CD4-positive, alpha-beta memory T cell (primary cell): ENCODE measurements at regions not wholly inside any gene's neighbourhood (a gene's known extent, or its start where the extent isn't known, plus 50 kb on each side); places are given as distances from the start of the nearest gene placed in this dataset.
"Not testable (repeated sequence)": the region's sequence is repeated elsewhere in the genome, so short reads cannot be mapped to it uniquely, and the experiment has no call there.

ENCODE experiments used
- CTCF ChIA-PET: fragments of 350-600 bp; sonication (Branson Sonifier 250); formaldehyde crosslinking; loops from one replicate; lab custom pipeline; 2021; ENCODE audit warnings: inconsistent platforms; ENCODE audit not compliant: partially characterized antibody; lab: Charles Lee
- POLR2A ChIA-PET: fragments of 350-600 bp; sonication (Branson Sonifier 250); formaldehyde crosslinking; loops from one replicate; lab custom pipeline; 2021; ENCODE audit not compliant: partially characterized antibody; lab: Charles Lee
- DNase-seq, 5 donors: peaks; one replicate each; pipeline versions ENCODE4 v3.0.0 to v3.0.0-alpha.2; 2020 to 2022; ENCODE audit warnings: mixed read lengths in 1 of 5
- H3K27ac ChIP-seq: one replicate; pipeline ENCODE4 v1.7.0; 2013; ENCODE audit warnings: low read depth, low read length
- H3K27me3 ChIP-seq: 2 replicates; pipeline ENCODE4 v1.7.0; 2013; ENCODE audit warnings: mild to moderate bottlenecking, low read length, moderate library complexity; ENCODE audit not compliant: insufficient read depth
- H3K36me3 ChIP-seq: 2 replicates; pipeline ENCODE4 v1.7.0; 2013; ENCODE audit warnings: mild to moderate bottlenecking, low read length, moderate library complexity; ENCODE audit not compliant: insufficient read depth
- H3K4me1 ChIP-seq: 2 replicates; pipeline ENCODE4 v1.7.0; 2013; ENCODE audit warnings: mild to moderate bottlenecking, low read length, moderate library complexity; ENCODE audit not compliant: insufficient read depth
- H3K4me3 ChIP-seq, 2 donors: one replicate each; pipeline ENCODE4 v1.7.0; 2013; ENCODE audit warnings: low read length in 2 of 2, mild to moderate bottlenecking in 1 of 2
- H3K9me3 ChIP-seq, 2 donors: one replicate each; pipeline ENCODE4 v1.7.0; 2013; ENCODE audit warnings: low read length in 2 of 2, control low read depth in 1 of 2; ENCODE audit not compliant: control insufficient read depth in 1 of 2
- H3K27ac Mint-ChIP-seq, 7 donors: one replicate each; pipeline ENCODE4 v1.8.0; 2020 to 2021; ENCODE audit warnings: mixed read lengths in 7 of 7, mild to moderate bottlenecking in 6 of 7, inconsistent platforms in 3 of 7, moderate library complexity in 3 of 7
- H3K27me3 Mint-ChIP-seq, 2 donors: one replicate each; pipeline ENCODE4 v1.8.0; 2020 to 2021; ENCODE audit warnings: mixed read lengths in 2 of 2
- H3K36me3 Mint-ChIP-seq, 2 donors: one replicate each; pipeline ENCODE4 v1.8.0; 2020 to 2021; ENCODE audit warnings: mixed read lengths in 2 of 2, inconsistent platforms in 1 of 2, mild to moderate bottlenecking in 1 of 2
- H3K4me1 Mint-ChIP-seq, 4 donors: one replicate each; pipeline ENCODE4 v1.8.0; 2020 to 2021; ENCODE audit warnings: mixed read lengths in 4 of 4, mild to moderate bottlenecking in 1 of 4
- H3K4me3 Mint-ChIP-seq, 8 donors: one replicate each; pipeline ENCODE4 v1.8.0; 2020 to 2021; ENCODE audit warnings: mixed read lengths in 8 of 8, mild to moderate bottlenecking in 7 of 8, moderate library complexity in 6 of 8, inconsistent platforms in 3 of 8
- H3K9me3 Mint-ChIP-seq, 8 donors: one replicate each; pipeline ENCODE4 v1.8.0; 2020 to 2021; ENCODE audit warnings: mixed read lengths in 8 of 8, mild to moderate bottlenecking in 5 of 8, inconsistent platforms in 3 of 8, moderate library complexity in 1 of 8
- intact Hi-C: fragments of 100-400 bp; cut with micrococcal nuclease; formaldehyde crosslinking; loops from one replicate; pipeline ENCODE4 v1.15.1; 2023

- no peak overlapping the region for H3K27ac Mint-ChIP-seq
- DNase-seq, result no peak
- intact Hi-C loops, result no loop called here
- POLR2A ChIA-PET, result no interaction called here
- peaks cover 4% of the 10 kb centered on the region for H3K4me1 ChIP-seq
- H3K27ac ChIP-seq, result no peak overlapping the region
- H3K27me3 Mint-ChIP-seq, result peaks cover 2 to 5% of the 10 kb centered on the region in 2 donors
- no peak overlapping the region for H3K4me3 ChIP-seq
- no peak overlapping the region for H3K4me3 Mint-ChIP-seq
- no peaks in the 10 kb centered on the region for H3K36me3 Mint-ChIP-seq
- H3K27me3 ChIP-seq, result no peaks in the 10 kb centered on the region
- no peaks in the 10 kb centered on the region for H3K9me3 ChIP-seq
- CTCF ChIA-PET, result no interaction called here
- H3K36me3 ChIP-seq, result no peaks in the 10 kb centered on the region
- peaks cover 0 to 5% (median 2%) of the 10 kb centered on the region in 4 donors for H3K4me1 Mint-ChIP-seq
- peaks cover 0 to 3% (median 0%) of the 10 kb centered on the region in 8 donors for H3K9me3 Mint-ChIP-seq
These were observed 1331.5 kb upstream of the TMEM132C start for GRCh38 chr12:126935435-126935834.

GRCh38 chr12:126936181-126936851 is 1330.7 kb upstream of the TMEM132C start:
- CTCF ChIA-PET, result no interaction called here
- Histone ChIP-seq H3K4me1 (peaks cover 4% of the 10 kb centered on the region), H3K36me3 (no peaks in the 10 kb centered on the region), H3K27me3 (no peaks in the 10 kb centered on the region), H3K27ac (no peak overlapping the region), H3K4me3 (no peak overlapping the region), H3K9me3 (no peaks in the 10 kb centered on the region)
- Mint-ChIP-seq H3K27ac (no peak overlapping the region), H3K9me3 (peaks cover 1 to 10% (median 2%) of the 10 kb centered on the region in 8 donors), H3K36me3 (no peaks in the 10 kb centered on the region), H3K4me3 (peak overlapping the region in 2 of 8 donors; percentile 7 to 10), H3K27me3 (peaks cover 2 to 5% of the 10 kb centered on the region in 2 donors), H3K4me1 (peaks cover 0 to 5% (median 2%) of the 10 kb centered on the region in 4 donors)
- DNase-seq, result no peak
- intact Hi-C loops, result no loop called here
- POLR2A ChIA-PET, result no interaction called here

DNA sequence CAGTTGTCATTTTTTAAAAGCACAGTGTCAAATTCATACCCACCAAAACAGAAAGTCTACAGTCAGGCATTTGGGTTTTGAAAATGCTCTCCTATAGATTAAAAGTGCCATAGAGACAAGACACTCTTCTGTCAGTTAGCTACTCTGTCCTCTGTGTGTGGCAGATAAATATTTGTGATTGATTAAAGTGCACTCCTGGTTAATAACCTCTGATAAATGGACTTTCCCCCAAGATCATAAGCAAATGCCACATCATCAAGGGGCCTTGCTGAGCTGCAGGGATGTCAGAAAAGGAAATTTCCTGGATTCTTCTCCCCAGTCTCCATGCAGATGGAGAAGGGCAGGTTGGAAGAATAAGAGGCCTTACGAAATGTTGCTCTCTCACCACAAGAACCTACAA is 1329.5 kb upstream of the TMEM132C start:
- ChIA-PET CTCF (no interaction called here), POLR2A (no interaction called here)
- no peaks in the 10 kb centered on the region for H3K9me3 ChIP-seq
- H3K36me3 ChIP-seq, result no peaks in the 10 kb centered on the region
- no peak overlapping the region for H3K27ac Mint-ChIP-seq
- DNase-seq, result no peak
- no peak overlapping the region for H3K4me3 Mint-ChIP-seq
- peaks cover 2 to 14% (median 5%) of the 10 kb centered on the region in 8 donors for H3K9me3 Mint-ChIP-seq
- no peak overlapping the region for H3K4me3 ChIP-seq
- peaks cover 2 to 5% of the 10 kb centered on the region in 2 donors for H3K27me3 Mint-ChIP-seq
- H3K27me3 ChIP-seq, result no peaks in the 10 kb centered on the region
- H3K4me1 Mint-ChIP-seq, result peaks cover 0 to 5% (median 2%) of the 10 kb centered on the region in 4 donors
- H3K36me3 Mint-ChIP-seq, result no peaks in the 10 kb centered on the region
- no peak overlapping the region for H3K27ac ChIP-seq
- peaks cover 4% of the 10 kb centered on the region for H3K4me1 ChIP-seq
- intact Hi-C loops, result no loop called here

- CTCF ChIA-PET, result no interaction called here
- POLR2A ChIA-PET, result no interaction called here
- no peaks in the 10 kb centered on the region for H3K36me3 ChIP-seq
- H3K27ac Mint-ChIP-seq, result no peak overlapping the region
- H3K36me3 Mint-ChIP-seq, result no peaks in the 10 kb centered on the region
- H3K9me3 Mint-ChIP-seq, result peaks cover 2 to 19% (median 6%) of the 10 kb centered on the region in 8 donors
- no peaks in the 10 kb centered on the region for H3K9me3 ChIP-seq
- H3K27ac ChIP-seq, result no peak overlapping the region
- no peaks in the 10 kb centered on the region for H3K27me3 ChIP-seq
- H3K4me1 Mint-ChIP-seq, result no peaks in the 10 kb centered on the region
- H3K4me3 ChIP-seq, result no peak overlapping the region
- H3K27me3 Mint-ChIP-seq, result peaks cover 0 to 6% of the 10 kb centered on the region in 2 donors
- no peak for DNase-seq
- no peaks in the 10 kb centered on the region for H3K4me1 ChIP-seq
- no peak overlapping the region for H3K4me3 Mint-ChIP-seq
- intact Hi-C loops, result no loop called here
These were observed 1322.3 kb upstream of the TMEM132C start for GRCh38 chr12:126944684-126945083.

GRCh38 chr12:126946958-126947357 is 1320.0 kb upstream of the TMEM132C start:
- H3K36me3 Mint-ChIP-seq, H3K4me3 Mint-ChIP-seq, DNase-seq, POLR2A ChIA-PET, H3K4me1 ChIP-seq, H3K4me1 Mint-ChIP-seq, H3K27ac Mint-ChIP-seq, intact Hi-C loops, H3K36me3 ChIP-seq, H3K27ac ChIP-seq, H3K9me3 Mint-ChIP-seq, H3K27me3 ChIP-seq, H3K4me3 ChIP-seq, H3K27me3 Mint-ChIP-seq, H3K9me3 ChIP-seq, CTCF ChIA-PET: not testable (repeated sequence)

GRCh38 chr12:126949558-126949957 is 1317.4 kb upstream of the TMEM132C start:
- Mint-ChIP-seq H3K27me3 (peaks cover 0 to 2% of the 10 kb centered on the region in 2 donors), H3K4me1 (no peaks in the 10 kb centered on the region), H3K9me3 (peaks cover 0 to 4% (median 1%) of the 10 kb centered on the region in 8 donors), H3K36me3 (no peaks in the 10 kb centered on the region), H3K4me3 (no peak overlapping the region), H3K27ac (no peak overlapping the region)
- no peaks in the 10 kb centered on the region for H3K4me1 ChIP-seq
- H3K36me3 ChIP-seq, result no peaks in the 10 kb centered on the region
- no peaks in the 10 kb centered on the region for H3K9me3 ChIP-seq
- intact Hi-C loops, result no loop called here
- POLR2A ChIA-PET, result no interaction called here
- H3K4me3 ChIP-seq, result no peak overlapping the region
- no peaks in the 10 kb centered on the region for H3K27me3 ChIP-seq
- no peak for DNase-seq
- H3K27ac ChIP-seq, result no peak overlapping the region
- CTCF ChIA-PET, result no interaction called here

- no peak for DNase-seq
- Histone ChIP-seq H3K27ac (no peak overlapping the region), H3K36me3 (no peaks in the 10 kb centered on the region), H3K4me1 (no peaks in the 10 kb centered on the region), H3K27me3 (no peaks in the 10 kb centered on the region), H3K9me3 (no peaks in the 10 kb centered on the region), H3K4me3 (no peak overlapping the region)
- H3K4me1 Mint-ChIP-seq, result no peaks in the 10 kb centered on the region
- no peak overlapping the region for H3K4me3 Mint-ChIP-seq
- H3K9me3 Mint-ChIP-seq, result peaks cover 0 to 4% (median 1%) of the 10 kb centered on the region in 8 donors
- ChIA-PET POLR2A (no interaction called here), CTCF (no interaction called here)
- H3K36me3 Mint-ChIP-seq, result no peaks in the 10 kb centered on the region
- intact Hi-C loops, result no loop called here
- no peaks in the 10 kb centered on the region for H3K27me3 Mint-ChIP-seq
- no peak overlapping the region for H3K27ac Mint-ChIP-seq
These were observed 1316.7 kb upstream of the TMEM132C start for GRCh38 chr12:126950266-126950665.
